Trophoblast cell (in vitro differentiated cells and primary cell): ENCODE measurements at regions not wholly inside any gene's neighbourhood (a gene's known extent, or its start where the extent isn't known, plus 50 kb on each side); places are given as distances from the start of the nearest gene placed in this dataset.

Experiments
- DNase-seq, 2 donors: peaks; one replicate each; pipeline ENCODE4 v3.0.0-alpha.2; 2016
- H2AFZ ChIP-seq: 2 replicates; pipeline ENCODE4 v1.6.1; 2013; ENCODE audit warnings: low read length, moderate library complexity, mild to moderate bottlenecking; ENCODE audit not compliant: insufficient read depth, poor library complexity
- H2AK5ac ChIP-seq: 2 replicates; pipeline ENCODE4 v1.6.1; 2013; ENCODE audit warnings: mild to moderate bottlenecking, low read length
- H2BK120ac ChIP-seq: 2 replicates; pipeline ENCODE4 v1.6.1; 2013; ENCODE audit warnings: low read length, mild to moderate bottlenecking, moderate library complexity; ENCODE audit not compliant: insufficient read depth, poor library complexity
- H2BK12ac ChIP-seq: 2 replicates; pipeline ENCODE4 v1.6.1; 2013; ENCODE audit warnings: mild to moderate bottlenecking, low read length, moderate library complexity
- H2BK5ac ChIP-seq: 2 replicates; pipeline ENCODE4 v1.6.1; 2013; ENCODE audit warnings: low read length, low read depth, moderate library complexity, mild to moderate bottlenecking; ENCODE audit not compliant: poor library complexity
- H3K14ac ChIP-seq: 2 replicates; pipeline ENCODE4 v1.6.1; 2013; ENCODE audit warnings: mild to moderate bottlenecking, low read length
- H3K18ac ChIP-seq: 2 replicates; pipeline ENCODE4 v1.6.1; 2013; ENCODE audit warnings: mild to moderate bottlenecking, low read length
- H3K23ac ChIP-seq: 2 replicates; pipeline ENCODE4 v1.6.1; 2013; ENCODE audit warnings: low read length
- H3K27ac ChIP-seq: 2 replicates; pipeline ENCODE4 v1.5.1; 2013; ENCODE audit warnings: low read depth, mild to moderate bottlenecking, inconsistent platforms, low read length, moderate library complexity
- H3K27me3 ChIP-seq: 2 replicates; pipeline ENCODE4 v1.6.1; 2013; ENCODE audit warnings: inconsistent platforms, mild to moderate bottlenecking, low read length, moderate library complexity; ENCODE audit not compliant: insufficient read depth
- H3K36me3 ChIP-seq, 2 experiments: 1 replicate in 1 of 2; 2 replicates in 1 of 2; pipeline ENCODE4 v1.6.1; 2013; ENCODE audit warnings: low read length in 2 of 2, mild to moderate bottlenecking in 2 of 2, moderate library complexity in 1 of 2; ENCODE audit not compliant: insufficient read depth in 2 of 2, control insufficient read depth in 1 of 2
- H3K4ac ChIP-seq: 2 replicates; pipeline ENCODE4 v1.6.1; 2013; ENCODE audit warnings: low read depth, mild to moderate bottlenecking, low read length, moderate library complexity
- H3K4me1 ChIP-seq, 2 experiments: 1 replicate in 1 of 2; 2 replicates in 1 of 2; pipeline ENCODE4 v1.6.1; 2013; ENCODE audit warnings: low read length in 2 of 2, mild to moderate bottlenecking in 2 of 2, moderate library complexity in 1 of 2; ENCODE audit not compliant: insufficient read depth in 2 of 2, control insufficient read depth in 1 of 2
- H3K4me2 ChIP-seq: 2 replicates; pipeline ENCODE4 v1.6.1; 2013; ENCODE audit warnings: inconsistent platforms, mild to moderate bottlenecking, low read length, moderate library complexity
- H3K4me3 ChIP-seq: 2 replicates; pipeline ENCODE4 v1.5.1; 2013; ENCODE audit warnings: mild to moderate bottlenecking, low read depth, low read length, inconsistent platforms
- H3K79me1 ChIP-seq: one replicate; pipeline ENCODE4 v1.6.1; 2013; ENCODE audit warnings: low read length
- H3K79me2 ChIP-seq: 2 replicates; pipeline ENCODE4 v1.6.1; 2013; ENCODE audit warnings: low read length, mild to moderate bottlenecking; ENCODE audit not compliant: control insufficient read depth, insufficient read depth, poor library complexity
- H3K9ac ChIP-seq: 2 replicates; pipeline ENCODE4 v1.6.1; 2013; ENCODE audit warnings: mild to moderate bottlenecking, low read length
- H3K9me3 ChIP-seq: 2 replicates; pipeline ENCODE4 v1.6.1; 2013; ENCODE audit warnings: low read depth, mild to moderate bottlenecking, control low read depth, inconsistent platforms, low read length; ENCODE audit not compliant: insufficient read depth
- H4K12ac ChIP-seq: 2 replicates; pipeline ENCODE4 v1.6.1; 2013; ENCODE audit warnings: low read depth, mild to moderate bottlenecking, low read length, moderate library complexity
- H4K8ac ChIP-seq: 2 replicates; pipeline ENCODE4 v1.6.1; 2013; ENCODE audit warnings: low read depth, mild to moderate bottlenecking, low read length, moderate library complexity
- H4K91ac ChIP-seq: one replicate; pipeline ENCODE4 v1.6.1; 2013; ENCODE audit warnings: low read depth, mild to moderate bottlenecking, low read length, moderate library complexity
- WGBS: extraction: QIAGEN DNeasy Blood & Tissue Kit; methylation state at CpG from one replicate; pipeline ENCODE4 v1.1.7; 2013; ENCODE audit warnings: missing lambda C conversion rate; ENCODE audit not compliant: insufficient read length, insufficient coverage; ENCODE audit errors: extremely low coverage; 5-methylcytosine and 5-hydroxymethylcytosine counted together

DNA sequence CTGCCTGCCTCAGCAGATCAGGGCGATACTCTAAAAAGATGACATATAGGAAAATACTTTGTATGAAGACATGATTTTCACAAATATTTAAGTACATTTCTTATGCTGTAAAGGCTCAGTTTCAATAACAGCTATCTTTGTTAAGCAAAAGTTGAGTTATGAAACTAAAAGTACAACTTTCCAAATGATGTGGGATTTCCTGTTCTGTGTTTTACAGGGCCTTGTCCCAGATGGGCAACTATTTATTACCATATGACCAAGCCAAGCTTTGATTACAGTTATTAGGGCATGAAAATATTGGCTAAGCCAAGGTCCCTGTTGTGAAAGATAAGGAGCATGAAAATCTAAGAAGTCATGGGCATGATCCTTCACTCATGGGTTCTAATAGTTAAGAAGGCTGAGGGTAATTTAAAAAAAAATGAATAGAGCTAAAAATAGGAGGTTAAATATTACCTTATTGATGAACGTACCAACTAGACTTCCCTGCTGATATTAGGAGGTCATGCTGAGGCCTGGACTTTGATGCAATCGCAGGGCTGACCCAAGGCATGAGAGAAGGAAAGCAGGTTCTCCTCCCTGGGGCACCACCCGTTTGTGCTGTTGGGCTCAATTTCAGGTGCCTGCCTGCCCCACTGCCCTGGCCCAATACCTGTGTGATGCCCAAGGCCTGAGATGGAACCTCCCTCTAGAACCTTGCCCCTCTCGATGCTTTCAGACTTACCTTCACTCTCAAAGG lies 294.4 kb upstream of the PRDM1 start:
- Histone ChIP-seq H3K9ac (no peak overlapping the region), H2BK5ac (no peak overlapping the region), H3K27ac (no peak overlapping the region), H3K4me2 (no peak overlapping the region), H3K79me1 (no peaks in the 10 kb centered on the region), H2BK120ac (no peak overlapping the region), H3K14ac (no peak overlapping the region), H3K4me1 (no peaks in the 10 kb centered on the region), H3K36me3 (no peaks in the 10 kb centered on the region), H3K79me2 (no peaks in the 10 kb centered on the region), H2AK5ac (no peak overlapping the region), H3K18ac (no peak overlapping the region), H3K9me3 (no peaks in the 10 kb centered on the region), H3K27me3 (no peaks in the 10 kb centered on the region), H4K12ac (no peak overlapping the region), H3K4ac (no peak overlapping the region), H4K8ac (no peak overlapping the region), H2BK12ac (no peak overlapping the region), H2AFZ (no peak overlapping the region), H3K23ac (no peak overlapping the region), H4K91ac (no peak overlapping the region), H3K4me3 (no peak overlapping the region)
- DNase-seq: peak in 1 of 2 donors; percentile 24
- no CpG with 5 or more reads among the region's 5 CpGs for WGBS

DNA sequence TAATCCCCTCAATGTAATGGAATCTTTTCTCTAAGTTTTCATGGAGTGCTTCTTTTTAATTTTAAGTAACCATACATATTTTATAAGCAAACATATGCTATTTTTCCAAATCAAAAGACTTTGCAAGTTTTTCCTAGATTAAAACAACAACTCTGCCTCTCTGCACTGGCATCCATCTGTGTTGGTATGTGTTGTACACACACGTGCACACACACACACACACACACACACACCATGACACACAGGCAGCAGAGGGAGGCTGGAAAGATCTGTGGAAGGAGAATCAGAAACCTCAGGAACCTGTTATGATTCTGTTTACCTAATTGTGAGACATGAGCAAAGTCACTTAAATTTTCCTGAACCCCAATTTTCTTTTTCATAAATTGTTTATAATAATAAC lies 295.0 kb upstream of the PRDM1 start:
- Histone ChIP-seq H3K18ac (no peak overlapping the region), H3K23ac (no peak overlapping the region), H3K4me1 (no peaks in the 10 kb centered on the region), H3K27me3 (no peaks in the 10 kb centered on the region), H2BK5ac (no peak overlapping the region), H3K9me3 (no peaks in the 10 kb centered on the region), H4K12ac (no peak overlapping the region), H3K36me3 (no peaks in the 10 kb centered on the region), H3K79me1 (no peaks in the 10 kb centered on the region), H3K9ac (no peak overlapping the region), H3K4ac (no peak overlapping the region), H2AFZ (no peak overlapping the region), H4K91ac (no peak overlapping the region), H2BK120ac (no peak overlapping the region), H3K4me2 (no peak overlapping the region), H2AK5ac (no peak overlapping the region), H3K79me2 (no peaks in the 10 kb centered on the region), H3K4me3 (no peak overlapping the region), H3K14ac (no peak overlapping the region), H3K27ac (no peak overlapping the region), H4K8ac (no peak overlapping the region), H2BK12ac (no peak overlapping the region)
- DNase-seq: no peak
- WGBS: no CpG with 5 or more reads among the region's 1 CpG

DNA sequence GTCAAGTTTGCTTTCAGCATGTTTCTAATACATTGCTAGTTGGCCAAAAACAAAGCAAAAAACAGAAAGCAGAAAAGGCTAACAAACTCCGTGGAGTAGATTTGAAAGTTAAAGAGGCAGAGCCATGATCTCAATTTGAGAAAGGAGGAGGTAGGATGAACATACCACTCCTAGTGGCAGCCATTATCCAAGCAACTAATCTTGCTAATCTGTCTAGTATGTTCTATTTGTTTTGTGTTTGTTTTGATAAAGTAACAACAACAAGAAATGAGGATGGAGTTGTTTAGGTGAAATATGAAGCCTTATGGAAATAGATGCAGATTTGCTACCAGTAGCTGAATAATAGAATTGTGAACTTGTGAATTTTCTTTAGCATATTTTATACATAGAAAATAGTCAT lies 295.5 kb upstream of the PRDM1 start:
- no peak overlapping the region for H3K4me2 ChIP-seq
- no peak overlapping the region for H3K4me3 ChIP-seq
- DNase-seq: no peak
- H2BK120ac ChIP-seq: no peak overlapping the region
- H2AK5ac ChIP-seq: no peak overlapping the region
- no peak overlapping the region for H3K4ac ChIP-seq
- H3K23ac ChIP-seq: no peak overlapping the region
- H3K27ac ChIP-seq: no peak overlapping the region
- no peak overlapping the region for H2BK12ac ChIP-seq
- H3K79me1 ChIP-seq: no peaks in the 10 kb centered on the region
- H3K18ac ChIP-seq: no peak overlapping the region
- H4K8ac ChIP-seq: no peak overlapping the region
- H3K79me2 ChIP-seq: no peaks in the 10 kb centered on the region
- no peak overlapping the region for H4K12ac ChIP-seq
- WGBS: no CpG with 5 or more reads among the region's 1 CpG
- H3K27me3 ChIP-seq: no peaks in the 10 kb centered on the region
- no peak overlapping the region for H3K9ac ChIP-seq
- H3K14ac ChIP-seq: no peak overlapping the region
- no peak overlapping the region for H2BK5ac ChIP-seq
- no peak overlapping the region for H2AFZ ChIP-seq
- H3K4me1 ChIP-seq: no peaks in the 10 kb centered on the region
- H3K9me3 ChIP-seq: no peaks in the 10 kb centered on the region
- H3K36me3 ChIP-seq: no peaks in the 10 kb centered on the region
- H4K91ac ChIP-seq: no peak overlapping the region

DNA sequence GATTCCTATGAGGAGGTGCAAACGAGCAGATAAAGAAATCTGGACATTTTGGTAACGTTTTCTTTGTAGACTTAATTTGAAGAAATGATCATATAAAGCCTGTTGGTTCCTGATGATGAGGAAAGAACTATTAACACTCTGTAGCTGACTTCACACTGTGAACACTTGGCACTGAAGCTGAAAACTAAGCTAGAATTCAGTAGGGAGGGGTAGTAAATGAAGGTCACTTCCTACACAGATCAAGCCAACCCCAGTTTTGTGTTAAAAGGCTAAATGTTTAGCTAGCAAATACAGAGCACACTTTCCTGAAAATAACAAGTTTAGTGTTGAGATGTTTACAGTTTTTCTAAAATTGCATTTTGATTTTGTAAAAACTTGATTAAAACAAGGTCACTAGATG lies 296.2 kb upstream of the PRDM1 start:
- no peak overlapping the region for H4K8ac ChIP-seq
- no peak overlapping the region for H3K18ac ChIP-seq
- no peak overlapping the region for H3K14ac ChIP-seq
- no peak overlapping the region for H3K27ac ChIP-seq
- H3K23ac ChIP-seq: no peak overlapping the region
- no peak overlapping the region for H2AK5ac ChIP-seq
- H3K9ac ChIP-seq: no peak overlapping the region
- no peak overlapping the region for H3K4me3 ChIP-seq
- no peaks in the 10 kb centered on the region for H3K36me3 ChIP-seq
- DNase-seq: no peak
- H2BK120ac ChIP-seq: no peak overlapping the region
- no peaks in the 10 kb centered on the region for H3K9me3 ChIP-seq
- H3K79me1 ChIP-seq: no peaks in the 10 kb centered on the region
- no peaks in the 10 kb centered on the region for H3K79me2 ChIP-seq
- H3K4ac ChIP-seq: no peak overlapping the region
- H3K4me2 ChIP-seq: no peak overlapping the region
- no peak overlapping the region for H4K91ac ChIP-seq
- no peak overlapping the region for H2BK12ac ChIP-seq
- no peaks in the 10 kb centered on the region for H3K27me3 ChIP-seq
- H3K4me1 ChIP-seq: no peaks in the 10 kb centered on the region
- H2AFZ ChIP-seq: no peak overlapping the region
- no peak overlapping the region for H2BK5ac ChIP-seq
- no CpG with 5 or more reads among the region's 2 CpGs for WGBS
- no peak overlapping the region for H4K12ac ChIP-seq
